ENCODE measurements at regions not wholly inside any gene's neighbourhood (a gene's known extent, or its start where the extent isn't known, plus 50 kb on each side); places are given as distances from the start of the nearest gene placed in this dataset.

DNA sequence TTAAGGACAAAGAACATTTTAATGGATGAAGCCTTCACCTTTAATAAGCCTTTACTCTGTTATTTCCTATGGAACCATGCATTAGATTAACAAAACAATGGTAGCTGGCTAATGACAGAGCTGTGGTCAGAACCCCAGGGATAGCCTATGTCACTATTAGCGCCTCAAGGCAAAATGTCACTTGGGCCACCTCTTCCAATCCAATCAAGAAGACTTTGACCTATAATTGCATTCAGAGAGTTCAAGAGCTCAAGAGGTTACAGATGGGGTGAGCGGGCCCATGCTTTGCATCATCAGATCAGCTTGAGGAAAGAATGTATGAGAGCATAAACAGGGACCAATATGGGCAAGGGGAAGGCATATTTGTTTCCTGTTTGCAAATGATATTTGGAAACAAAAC is 425.1 kb downstream of the ARHGEF28 start:
- no peaks in the 10 kb centered on the region for H3K9me3 ChIP-seq (ENCODE audit: insufficient read depth, low read length, severe bottlenecking)
- H3K79me2 ChIP-seq (ENCODE audit: insufficient read depth, low read length), result no peaks in the 10 kb centered on the region
- H3K4me2 ChIP-seq (ENCODE audit: insufficient read depth, low read length), result no peak overlapping the region
- H3K9ac ChIP-seq (ENCODE audit: low read depth, low read length), result no peak overlapping the region
- H3K27ac ChIP-seq (ENCODE audit: low read length), result no peak overlapping the region
- H3K4me3 ChIP-seq (ENCODE audit: low read depth in 1 of 2, low read length in 2 of 2), result no peak overlapping the region
- TF ChIP-seq EZH2 (IDR thresholded peaks at IDR 0.05; ENCODE audit: borderline replicate concordance, low read depth, low read length, severe bottlenecking), result no peak
- TF ChIP-seq, protein P1, sequence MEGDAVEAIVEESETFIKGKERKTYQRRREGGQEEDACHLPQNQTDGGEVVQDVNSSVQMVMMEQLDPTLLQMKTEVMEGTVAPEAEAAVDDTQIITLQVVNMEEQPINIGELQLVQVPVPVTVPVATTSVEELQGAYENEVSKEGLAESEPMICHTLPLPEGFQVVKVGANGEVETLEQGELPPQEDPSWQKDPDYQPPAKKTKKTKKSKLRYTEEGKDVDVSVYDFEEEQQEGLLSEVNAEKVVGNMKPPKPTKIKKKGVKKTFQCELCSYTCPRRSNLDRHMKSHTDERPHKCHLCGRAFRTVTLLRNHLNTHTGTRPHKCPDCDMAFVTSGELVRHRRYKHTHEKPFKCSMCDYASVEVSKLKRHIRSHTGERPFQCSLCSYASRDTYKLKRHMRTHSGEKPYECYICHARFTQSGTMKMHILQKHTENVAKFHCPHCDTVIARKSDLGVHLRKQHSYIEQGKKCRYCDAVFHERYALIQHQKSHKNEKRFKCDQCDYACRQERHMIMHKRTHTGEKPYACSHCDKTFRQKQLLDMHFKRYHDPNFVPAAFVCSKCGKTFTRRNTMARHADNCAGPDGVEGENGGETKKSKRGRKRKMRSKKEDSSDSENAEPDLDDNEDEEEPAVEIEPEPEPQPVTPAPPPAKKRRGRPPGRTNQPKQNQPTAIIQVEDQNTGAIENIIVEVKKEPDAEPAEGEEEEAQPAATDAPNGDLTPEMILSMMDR (IDR thresholded peaks at IDR 0.05; ENCODE audit: borderline replicate concordance, extremely low read depth, low read length, poor library complexity, severe bottlenecking), result no peak
- H3K4me1 ChIP-seq (ENCODE audit: insufficient read depth, low read length), result no peaks in the 10 kb centered on the region
- no peaks in the 10 kb centered on the region for H3K27me3 ChIP-seq (ENCODE audit: insufficient read depth, low read length, poor library complexity)
- H3K36me3 ChIP-seq (ENCODE audit: insufficient read depth, low read length), result no peaks in the 10 kb centered on the region
- DNase-seq (no peak), ATAC-seq (ENCODE audit: insufficient read depth, low read depth) (no peak)
- no peak overlapping the region for H2AFZ ChIP-seq (ENCODE audit: low read depth, low read length)
- H4K20me1 ChIP-seq (ENCODE audit: insufficient read depth, low read length), result no peaks in the 10 kb centered on the region

GRCh38 chr5:74044936-74045335 is 418.9 kb downstream of the ARHGEF28 start:
- H3K4me1 ChIP-seq (ENCODE audit: insufficient read depth, low read length), result no peaks in the 10 kb centered on the region
- H3K36me3 ChIP-seq (ENCODE audit: insufficient read depth, low read length), result no peaks in the 10 kb centered on the region
- ATAC-seq (ENCODE audit: insufficient read depth, low read depth) (no peak), DNase-seq (no peak)
- no peak overlapping the region for H3K27ac ChIP-seq (ENCODE audit: low read length)
- no peak overlapping the region for H3K4me3 ChIP-seq (ENCODE audit: low read depth in 1 of 2, low read length in 2 of 2)
- H3K4me2 ChIP-seq (ENCODE audit: insufficient read depth, low read length), result no peak overlapping the region
- no peak overlapping the region for H2AFZ ChIP-seq (ENCODE audit: low read depth, low read length)
- no peaks in the 10 kb centered on the region for H3K79me2 ChIP-seq (ENCODE audit: insufficient read depth, low read length)
- no peaks in the 10 kb centered on the region for H4K20me1 ChIP-seq (ENCODE audit: insufficient read depth, low read length)
- no peaks in the 10 kb centered on the region for H3K9me3 ChIP-seq (ENCODE audit: insufficient read depth, low read length, severe bottlenecking)
- peaks cover 3% of the 10 kb centered on the region for H3K27me3 ChIP-seq (ENCODE audit: insufficient read depth, low read length, poor library complexity)
- H3K9ac ChIP-seq (ENCODE audit: low read depth, low read length), result no peak overlapping the region
- no peak for TF ChIP-seq EZH2 (IDR thresholded peaks at IDR 0.05; ENCODE audit: borderline replicate concordance, low read depth, low read length, severe bottlenecking)
- TF ChIP-seq, protein P1 (IDR thresholded peaks at IDR 0.05; ENCODE audit: borderline replicate concordance, extremely low read depth, low read length, poor library complexity, severe bottlenecking), result no peak

DNA sequence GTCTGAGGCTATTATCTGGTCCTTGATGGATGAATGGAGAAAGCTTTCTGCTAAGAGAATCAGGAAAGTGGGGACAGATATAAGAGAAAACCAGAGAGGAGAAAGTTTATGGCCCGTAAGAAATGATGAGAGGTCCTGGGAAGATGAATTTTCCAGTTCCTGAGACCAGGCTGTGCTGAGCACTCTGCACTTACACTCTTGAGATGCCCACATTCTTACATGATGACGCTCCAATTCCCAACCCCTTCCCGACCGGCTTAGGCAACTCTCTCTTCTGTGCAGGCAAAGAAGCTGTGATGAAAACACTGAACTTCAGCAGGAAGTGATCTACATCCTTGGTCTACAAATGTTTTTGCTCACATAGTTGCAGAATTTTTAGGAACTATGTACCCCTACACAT is 417.0 kb downstream of the ARHGEF28 start:
- ATAC-seq (ENCODE audit: insufficient read depth, low read depth), result no peak
- Histone ChIP-seq H3K27me3 (ENCODE audit: insufficient read depth, low read length, poor library complexity) (peaks cover 5% of the 10 kb centered on the region), H4K20me1 (ENCODE audit: insufficient read depth, low read length) (no peaks in the 10 kb centered on the region), H3K4me1 (ENCODE audit: insufficient read depth, low read length) (no peaks in the 10 kb centered on the region), H3K9ac (ENCODE audit: low read depth, low read length) (no peak overlapping the region), H3K9me3 (ENCODE audit: insufficient read depth, low read length, severe bottlenecking) (no peaks in the 10 kb centered on the region), H3K4me2 (ENCODE audit: insufficient read depth, low read length) (no peak overlapping the region), H3K36me3 (ENCODE audit: insufficient read depth, low read length) (no peaks in the 10 kb centered on the region), H3K27ac (ENCODE audit: low read length) (no peak overlapping the region), H2AFZ (ENCODE audit: low read depth, low read length) (no peak overlapping the region), H3K79me2 (ENCODE audit: insufficient read depth, low read length) (no peaks in the 10 kb centered on the region), H3K4me3 (ENCODE audit: low read depth in 1 of 2, low read length in 2 of 2) (no peak overlapping the region)
- no peak for DNase-seq
- TF ChIP-seq EZH2 (IDR thresholded peaks at IDR 0.05; ENCODE audit: borderline replicate concordance, low read depth, low read length, severe bottlenecking), result no peak
- TF ChIP-seq, protein P1 (IDR thresholded peaks at IDR 0.05; ENCODE audit: borderline replicate concordance, extremely low read depth, low read length, poor library complexity, severe bottlenecking), result no peak

- H3K79me2 ChIP-seq (ENCODE audit: insufficient read depth, low read length), result no peaks in the 10 kb centered on the region
- H3K36me3 ChIP-seq (ENCODE audit: insufficient read depth, low read length), result no peaks in the 10 kb centered on the region
- H3K4me3 ChIP-seq (ENCODE audit: low read depth in 1 of 2, low read length in 2 of 2), result no peak overlapping the region
- no peak overlapping the region for H3K4me2 ChIP-seq (ENCODE audit: insufficient read depth, low read length)
- no peak overlapping the region for H2AFZ ChIP-seq (ENCODE audit: low read depth, low read length)
- TF ChIP-seq, protein P1 (IDR thresholded peaks at IDR 0.05; ENCODE audit: borderline replicate concordance, extremely low read depth, low read length, poor library complexity, severe bottlenecking), result no peak
- TF ChIP-seq EZH2 (IDR thresholded peaks at IDR 0.05; ENCODE audit: borderline replicate concordance, low read depth, low read length, severe bottlenecking), result no peak
- ATAC-seq (ENCODE audit: insufficient read depth, low read depth) (no peak), DNase-seq (no peak)
- no peaks in the 10 kb centered on the region for H3K9me3 ChIP-seq (ENCODE audit: insufficient read depth, low read length, severe bottlenecking)
- peaks cover 5% of the 10 kb centered on the region for H3K27me3 ChIP-seq (ENCODE audit: insufficient read depth, low read length, poor library complexity)
- no peak overlapping the region for H3K9ac ChIP-seq (ENCODE audit: low read depth, low read length)
- H3K4me1 ChIP-seq (ENCODE audit: insufficient read depth, low read length), result no peaks in the 10 kb centered on the region
- H3K27ac ChIP-seq (ENCODE audit: low read length), result no peak overlapping the region
- H4K20me1 ChIP-seq (ENCODE audit: insufficient read depth, low read length), result no peaks in the 10 kb centered on the region
Measured at GRCh38 chr5:74042559-74042958, 416.6 kb downstream of the ARHGEF28 start.
